ENCODE measurements at regions not wholly inside any gene's neighbourhood (a gene's known extent, or its start where the extent isn't known, plus 50 kb on each side); places are given as distances from the start of the nearest gene placed in this dataset.
A peak's percentile ranks its signal among the peaks of the same experiment; 100 is the strongest.

DNA sequence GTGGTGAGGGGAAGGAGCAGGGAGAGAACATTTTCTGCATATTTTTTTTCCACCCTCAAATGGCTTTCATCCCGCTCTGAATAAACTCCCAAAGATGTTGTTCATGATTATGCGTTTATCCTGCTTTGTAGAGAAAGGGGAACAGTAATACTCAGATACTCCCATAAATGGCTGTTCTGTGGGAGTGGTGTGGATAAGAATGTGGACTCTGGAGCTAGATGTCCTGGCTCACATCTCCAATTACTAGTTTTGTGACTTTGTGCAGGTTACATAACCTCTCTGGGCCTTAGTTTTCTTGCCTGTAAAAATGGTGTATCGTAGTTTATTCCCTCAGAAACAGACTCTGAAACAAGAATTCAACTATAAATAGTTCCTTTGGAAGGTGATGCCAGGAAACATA, 395.4 kb upstream of the SUCLG2 start:
- DNase-seq: no peak

DNA sequence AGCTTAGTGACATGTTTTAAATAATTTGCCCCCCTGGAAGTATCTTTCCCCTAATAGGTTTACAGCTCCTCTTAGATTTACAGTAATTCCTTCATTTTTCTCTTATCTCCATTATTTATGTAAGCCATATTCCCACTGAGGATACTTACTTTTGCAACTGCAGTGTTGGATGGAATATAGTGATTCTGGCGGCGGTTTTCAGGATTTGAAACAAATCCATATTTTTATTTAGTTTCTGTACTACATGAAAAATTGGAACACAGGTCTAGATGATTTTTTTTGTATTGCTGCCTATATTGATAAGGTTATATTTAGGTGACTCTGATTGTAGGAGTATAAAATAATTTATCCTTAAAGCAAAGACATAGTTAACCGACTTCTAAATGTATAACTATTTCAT, 391.6 kb upstream of the SUCLG2 start:
- no peak for DNase-seq

DNA sequence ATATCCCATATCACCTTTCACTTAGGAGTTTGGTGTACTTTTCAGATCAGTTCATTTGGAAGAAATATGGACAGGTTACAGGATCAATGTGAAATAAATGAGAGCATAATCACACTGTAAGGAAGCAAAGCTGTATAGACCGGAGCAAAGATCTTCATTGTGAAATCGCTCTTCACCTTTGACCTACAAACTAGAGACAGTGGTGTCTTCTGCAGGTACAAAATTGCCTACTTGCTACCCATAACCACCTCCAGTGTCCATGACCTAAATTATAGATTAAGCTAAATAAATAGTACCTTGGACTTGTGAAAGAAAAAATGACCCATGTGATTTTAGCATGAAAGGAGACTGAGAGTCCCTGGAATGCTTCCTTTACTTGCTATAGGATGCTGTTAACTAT, 379.5 kb upstream of the SUCLG2 start:
- no peak for DNase-seq

- DNase-seq: no peak
Observed at GRCh38 chr3:68032209-68032608, 377.8 kb upstream of the SUCLG2 start.

GRCh38 chr3:68025189-68025588, 370.8 kb upstream of the SUCLG2 start:
- DNase-seq: peak in 1 of 5 experiments; percentile 1

DNA sequence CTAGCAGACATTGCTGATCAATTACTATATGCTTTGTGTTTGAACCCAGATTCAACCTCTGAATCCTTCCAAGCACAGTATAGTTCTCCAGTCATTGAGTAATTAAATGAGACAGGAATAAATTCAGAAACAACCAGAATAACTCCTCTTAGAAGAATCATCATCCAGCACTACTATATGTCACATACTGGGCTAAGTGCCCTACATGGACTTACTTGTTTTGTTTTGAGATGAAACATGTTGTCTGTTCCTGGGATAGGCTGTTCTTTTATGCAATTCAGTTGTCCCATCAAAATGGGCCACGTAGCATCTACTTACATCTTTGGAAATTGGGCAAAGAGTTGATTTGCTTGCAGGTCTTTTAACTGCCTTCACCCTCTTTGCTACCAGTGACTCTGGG, 365.5 kb upstream of the SUCLG2 start:
- DNase-seq: no peak

DNA sequence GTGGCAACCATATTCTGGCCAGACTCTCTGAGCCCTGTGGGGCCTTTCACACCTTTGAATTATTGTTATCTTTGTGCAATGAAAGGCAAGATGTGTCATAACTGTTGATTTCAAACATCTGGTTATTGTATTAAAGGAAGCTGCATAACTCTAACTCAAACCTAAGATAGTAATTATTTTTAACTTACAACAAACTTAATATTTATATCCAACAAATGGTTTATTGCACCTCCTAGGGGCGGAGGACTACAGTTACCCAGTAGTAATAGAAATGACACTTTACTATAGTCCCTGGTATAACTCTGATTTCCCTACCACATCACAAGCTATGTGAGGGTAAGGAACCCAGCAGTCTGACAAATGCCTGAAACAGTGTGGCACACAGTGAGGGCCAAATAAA, 363.9 kb upstream of the SUCLG2 start:
- no peak for DNase-seq

DNA sequence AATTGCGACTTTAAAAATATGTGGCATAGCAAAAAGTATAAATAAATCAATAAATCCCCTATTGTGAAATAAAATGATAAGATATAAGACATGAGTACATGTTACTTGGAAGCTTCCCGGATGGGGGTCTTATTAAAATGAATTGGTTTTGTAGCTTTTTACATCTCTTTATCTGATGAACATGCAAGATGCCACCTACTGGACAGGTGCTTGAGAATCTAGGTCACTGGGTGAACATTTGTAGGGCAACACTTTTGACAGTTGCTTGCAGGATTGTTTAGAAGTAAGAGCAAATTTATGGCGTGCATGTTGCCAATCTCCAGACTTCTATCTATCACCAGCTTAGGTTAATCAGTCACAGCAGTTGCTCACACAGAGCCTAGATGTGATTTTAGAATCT, 362.7 kb upstream of the SUCLG2 start:
- no peak for DNase-seq

DNA sequence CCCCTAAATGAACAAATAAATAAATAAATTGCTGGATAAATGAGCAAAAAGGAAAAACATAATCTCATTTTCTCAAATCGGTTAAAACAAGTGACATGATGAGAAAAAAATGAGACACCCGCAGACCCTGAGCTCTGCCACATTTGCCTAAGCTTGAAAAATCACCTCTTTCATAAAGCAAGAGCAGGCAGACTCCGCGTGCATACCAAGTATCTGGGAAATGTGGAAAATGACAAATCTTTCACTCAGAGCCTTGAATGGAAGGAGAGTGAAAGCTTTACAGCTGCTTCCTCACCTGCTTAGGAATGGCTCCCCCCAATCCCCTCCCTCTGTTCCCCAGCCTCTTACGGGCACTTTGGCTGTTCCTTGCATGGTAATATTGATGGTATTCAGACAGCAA, 355.5 kb upstream of the SUCLG2 start:
- no peak for DNase-seq

- DNase-seq: peak in 3 of 5 experiments; percentile 3 to 17 (median 9)
Observed at GRCh38 chr3:68007621-68008226, 353.3 kb upstream of the SUCLG2 start.

DNA sequence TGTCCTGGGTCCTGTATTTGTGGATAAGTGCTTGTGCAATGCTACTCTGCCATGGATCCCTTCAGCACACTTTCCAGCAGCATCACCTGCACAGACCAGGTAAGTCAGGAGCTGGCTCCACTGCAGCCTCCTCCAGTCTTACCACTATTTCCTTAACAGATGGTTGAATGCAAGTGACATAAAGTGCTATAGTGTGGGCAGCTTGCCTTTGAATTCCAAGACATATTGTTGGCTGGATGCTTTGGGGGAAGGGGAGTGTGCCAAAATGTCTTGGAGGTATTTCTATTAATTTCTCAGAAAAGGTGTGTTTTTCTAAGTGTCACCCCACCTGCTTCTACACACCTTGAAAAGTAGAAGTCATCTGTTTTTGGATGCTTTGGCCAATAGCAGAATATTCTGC, 352.2 kb upstream of the SUCLG2 start:
- no peak for DNase-seq

GRCh38 chr3:68004091-68004490, 349.7 kb upstream of the SUCLG2 start:
- no peak for DNase-seq

DNA sequence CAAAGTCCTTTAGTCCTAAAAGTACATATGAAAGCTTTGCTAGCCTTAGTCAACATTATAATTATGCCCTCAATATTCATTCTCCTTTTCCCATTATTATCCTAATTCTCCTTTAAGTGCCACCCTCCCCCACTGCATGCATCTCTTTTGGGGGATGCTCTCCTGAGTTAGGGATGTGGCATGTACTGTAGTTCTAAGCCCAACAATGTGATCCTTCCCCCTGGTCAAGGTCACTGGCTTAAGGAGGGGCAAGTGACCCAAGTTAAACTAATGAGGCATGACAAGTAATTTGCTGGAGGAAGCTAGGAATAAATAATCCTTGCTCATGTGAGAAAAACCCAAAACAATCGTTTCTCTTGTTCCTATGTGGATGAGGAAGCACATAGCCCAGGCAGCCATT, 343.9 kb upstream of the SUCLG2 start:
- DNase-seq: no peak

GRCh38 chr3:67995206-67995605, 340.8 kb upstream of the SUCLG2 start:
- DNase-seq: no peak

- no peak for DNase-seq
Observed at GRCh38 chr3:67986706-67987105, 332.3 kb upstream of the SUCLG2 start.

GRCh38 chr3:67983166-67983565, 328.8 kb upstream of the SUCLG2 start:
- no peak for DNase-seq

GRCh38 chr3:67981077-67981476, 326.7 kb upstream of the SUCLG2 start:
- DNase-seq: no peak

DNA sequence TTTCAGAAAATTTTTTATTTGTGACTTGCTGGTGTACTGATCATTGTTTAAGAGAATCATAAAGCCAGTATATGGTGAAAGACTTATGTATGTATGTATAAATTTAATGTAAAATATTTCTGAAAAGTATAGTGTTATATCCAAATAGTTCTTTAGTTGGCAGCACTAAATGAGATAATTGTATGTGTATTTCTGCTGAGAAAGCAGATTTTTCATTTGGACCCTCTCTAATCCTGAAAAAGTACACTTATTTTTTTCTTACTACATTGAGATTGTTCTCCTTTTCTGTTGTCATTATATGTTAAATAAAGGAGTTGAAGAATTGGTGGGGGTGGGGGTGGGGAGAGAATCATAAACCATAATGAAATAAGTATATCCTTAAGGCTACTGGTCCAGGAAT, 324.9 kb upstream of the SUCLG2 start:
- DNase-seq: no peak

- DNase-seq: no peak
Observed at GRCh38 chr3:67977762-67978161, 323.4 kb upstream of the SUCLG2 start.

DNA sequence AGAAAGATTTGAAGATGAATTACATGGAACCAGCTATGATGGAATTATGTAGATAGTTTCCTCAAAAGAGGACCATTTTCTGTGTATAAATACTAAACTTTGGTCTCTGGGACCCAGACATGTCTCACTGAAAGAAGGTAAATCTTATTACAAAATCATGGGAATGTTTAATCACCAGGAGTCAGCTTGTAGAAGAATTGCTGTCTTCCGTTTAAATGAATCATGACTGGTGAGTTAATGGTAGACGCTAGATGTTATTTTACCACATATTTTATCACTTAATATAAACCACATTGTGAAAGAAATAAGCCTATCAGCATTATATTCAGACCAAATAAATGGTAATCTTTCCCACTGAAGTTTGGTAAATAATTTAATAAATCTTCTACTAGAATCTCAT, 322.3 kb upstream of the SUCLG2 start:
- DNase-seq: no peak

- no peak for DNase-seq
Observed at GRCh38 chr3:67964596-67964995, 310.2 kb upstream of the SUCLG2 start.

DNA sequence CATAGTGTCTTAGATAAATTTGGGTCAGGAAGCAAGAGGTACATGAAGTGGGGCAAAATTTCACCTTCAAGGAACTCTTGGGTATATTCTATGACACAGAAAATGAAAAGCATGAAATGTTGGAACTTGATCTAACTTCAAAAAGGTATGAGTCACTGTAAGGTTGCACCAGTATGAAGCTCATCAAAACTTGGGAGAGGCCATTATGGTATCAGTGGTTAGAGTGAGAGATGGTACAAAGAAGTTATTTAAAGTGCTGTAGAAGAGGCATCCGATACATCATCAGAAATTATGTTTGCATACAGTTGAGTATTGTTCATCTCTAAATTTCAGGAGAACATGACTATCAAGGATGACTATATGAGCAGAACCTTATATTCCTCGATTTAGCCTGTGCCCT, 302.9 kb upstream of the SUCLG2 start:
- no peak for DNase-seq

DNA sequence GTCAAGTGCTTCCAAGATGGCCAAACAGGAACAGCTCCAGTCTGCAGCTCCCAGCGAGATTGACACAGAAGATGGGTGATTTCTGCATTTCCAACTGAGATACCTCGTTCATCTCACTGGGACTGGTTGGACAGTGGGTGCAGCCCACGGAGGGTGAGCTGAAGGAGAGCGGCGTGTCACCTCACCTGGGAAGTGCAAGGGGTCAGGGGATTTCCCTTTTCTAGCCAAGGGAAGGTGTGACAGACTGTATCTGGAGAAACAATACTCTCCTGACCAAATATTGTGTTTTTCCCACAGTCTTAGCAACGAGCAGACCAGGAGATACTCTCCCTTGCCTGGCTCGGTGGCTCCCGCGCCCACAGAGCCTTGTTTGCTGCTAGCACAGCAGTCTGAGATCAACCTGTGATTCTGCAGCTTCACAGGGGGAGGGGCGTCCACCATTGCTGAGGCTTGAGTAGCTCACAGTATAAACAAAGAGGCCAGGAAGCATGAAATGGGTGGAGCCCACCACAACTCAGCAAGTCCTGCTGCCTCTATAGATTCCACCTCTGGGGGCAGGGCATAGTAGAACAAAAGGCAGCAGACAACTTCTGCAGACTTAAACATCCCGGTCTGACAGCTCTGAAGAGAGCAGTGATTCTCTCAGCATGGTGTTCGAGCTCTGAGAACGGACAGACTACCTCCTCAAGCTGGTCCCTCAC, 293.5 kb upstream of the SUCLG2 start:
- DNase-seq: peak in 4 of 5 experiments; percentile 14 to 83 (median 57)

DNA sequence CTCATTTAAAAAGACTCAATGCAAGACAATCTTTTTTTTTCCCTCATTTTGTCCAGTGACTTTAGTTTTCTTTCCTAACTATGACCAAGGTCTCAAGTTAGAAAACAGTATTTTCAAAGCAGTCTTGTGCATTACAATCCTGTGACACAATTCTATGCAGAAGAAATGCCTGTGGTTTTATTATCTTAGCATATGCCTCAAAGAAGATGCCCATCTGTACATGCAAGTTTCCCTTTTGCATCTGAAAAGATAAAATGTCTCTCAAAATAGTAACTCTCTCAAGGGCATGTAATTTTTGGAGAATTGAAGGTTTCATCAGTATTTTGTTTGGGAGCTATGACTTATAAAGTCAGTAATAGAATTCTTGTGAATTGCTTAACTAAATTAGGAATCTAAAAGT, 292.0 kb upstream of the SUCLG2 start:
- no peak for DNase-seq

- DNase-seq: no peak
Observed at GRCh38 chr3:67943546-67943945, 289.1 kb upstream of the SUCLG2 start.

All from T-helper 2 cell (primary cell).